ENCODE measurements at regions not wholly inside any gene's neighbourhood (a gene's known extent, or its start where the extent isn't known, plus 50 kb on each side); places are given as distances from the start of the nearest gene placed in this dataset.

DNA sequence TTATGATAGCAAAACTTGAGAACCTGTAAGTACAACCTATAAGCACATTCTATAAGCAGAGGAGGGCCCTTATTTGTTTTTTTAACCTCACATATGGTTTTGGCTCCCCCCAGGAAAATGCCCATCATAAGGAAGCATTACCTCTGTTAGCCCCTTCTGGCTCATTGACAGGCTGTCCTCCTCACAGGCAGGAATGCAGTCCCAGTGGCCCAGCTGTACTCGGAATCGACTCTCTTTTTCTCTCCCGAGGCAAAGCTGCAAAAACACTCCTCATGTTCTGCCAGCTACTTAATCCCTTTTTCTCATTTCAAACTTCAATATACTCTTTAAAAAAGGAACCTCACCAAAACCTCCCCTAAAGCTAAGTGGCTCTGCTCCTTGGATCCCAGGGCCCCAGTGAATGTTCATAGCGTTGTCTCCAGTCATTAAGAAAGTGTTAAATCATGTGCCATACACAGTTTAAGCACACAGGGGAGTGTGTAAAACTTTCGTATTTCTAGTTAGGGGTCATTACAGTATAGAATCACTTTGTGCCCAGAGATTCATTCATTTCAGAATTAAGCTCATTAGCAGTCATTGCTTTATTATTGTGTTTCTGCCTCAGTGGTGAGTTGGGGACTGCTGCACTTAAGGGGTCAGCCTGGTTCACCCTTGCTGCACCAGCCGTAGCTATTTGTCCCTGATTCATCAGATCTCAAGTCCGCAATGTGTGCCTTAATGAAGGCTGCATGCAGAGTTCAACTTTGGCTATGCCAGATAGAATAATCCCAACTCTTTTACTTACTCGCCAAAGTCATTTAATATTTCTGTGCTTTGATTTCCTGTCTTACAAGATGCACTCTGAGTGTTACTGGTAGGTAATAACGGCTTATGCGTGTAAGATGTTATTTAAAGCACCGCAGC lies 57.6 kb downstream of the JRKL start:
- DNase-seq = no peak
- no peak overlapping the region for H3K27ac ChIP-seq

DNA sequence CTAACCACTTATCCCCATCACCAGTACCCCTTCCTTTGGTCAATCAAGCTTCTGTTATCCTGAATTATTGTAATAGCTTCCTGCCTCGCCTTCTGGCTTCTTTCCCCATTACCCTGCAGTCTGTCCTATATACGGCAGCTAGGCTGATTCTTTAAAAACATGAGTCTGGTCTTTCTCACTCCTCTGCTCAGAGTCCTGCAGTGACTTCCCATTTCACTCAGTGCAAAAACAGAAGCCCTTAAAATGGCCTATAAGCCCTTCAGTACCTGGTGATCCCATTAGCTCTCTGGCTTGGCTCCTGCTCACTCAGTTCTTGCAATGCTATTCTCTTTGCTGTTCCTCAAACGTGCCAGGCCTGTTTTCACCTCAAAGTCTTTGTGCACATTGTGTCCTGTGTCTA lies 58.4 kb downstream of the JRKL start:
- no peak overlapping the region for H3K27ac ChIP-seq
- H3K36me3 ChIP-seq = no peaks in the 10 kb centered on the region
- no peaks in the 10 kb centered on the region for H3K4me1 ChIP-seq
- no peaks in the 10 kb centered on the region for H3K27me3 ChIP-seq
- peak in 1 of 2 donors; percentile 9 for DNase-seq
- WGBS, 2 donors = 66 to 70% methylated on average over 3 of the region's 3 CpGs
- intact Hi-C loops (cut with DNase I) = no loop called here
- no peak for TF ChIP-seq POLR2A (IDR thresholded peaks at IDR 0.05)
- TF ChIP-seq, protein P1, sequence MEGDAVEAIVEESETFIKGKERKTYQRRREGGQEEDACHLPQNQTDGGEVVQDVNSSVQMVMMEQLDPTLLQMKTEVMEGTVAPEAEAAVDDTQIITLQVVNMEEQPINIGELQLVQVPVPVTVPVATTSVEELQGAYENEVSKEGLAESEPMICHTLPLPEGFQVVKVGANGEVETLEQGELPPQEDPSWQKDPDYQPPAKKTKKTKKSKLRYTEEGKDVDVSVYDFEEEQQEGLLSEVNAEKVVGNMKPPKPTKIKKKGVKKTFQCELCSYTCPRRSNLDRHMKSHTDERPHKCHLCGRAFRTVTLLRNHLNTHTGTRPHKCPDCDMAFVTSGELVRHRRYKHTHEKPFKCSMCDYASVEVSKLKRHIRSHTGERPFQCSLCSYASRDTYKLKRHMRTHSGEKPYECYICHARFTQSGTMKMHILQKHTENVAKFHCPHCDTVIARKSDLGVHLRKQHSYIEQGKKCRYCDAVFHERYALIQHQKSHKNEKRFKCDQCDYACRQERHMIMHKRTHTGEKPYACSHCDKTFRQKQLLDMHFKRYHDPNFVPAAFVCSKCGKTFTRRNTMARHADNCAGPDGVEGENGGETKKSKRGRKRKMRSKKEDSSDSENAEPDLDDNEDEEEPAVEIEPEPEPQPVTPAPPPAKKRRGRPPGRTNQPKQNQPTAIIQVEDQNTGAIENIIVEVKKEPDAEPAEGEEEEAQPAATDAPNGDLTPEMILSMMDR (IDR thresholded peaks at IDR 0.05) = no peak
- no peak overlapping the region for H3K4me3 ChIP-seq (replicated peaks in 1 of 3)
- H3K9me3 ChIP-seq = no peaks in the 10 kb centered on the region

More for the DNA sequence above, 57.6 kb downstream of the JRKL start:
- H3K27me3 ChIP-seq = no peaks in the 10 kb centered on the region
- H3K9me3 ChIP-seq = no peaks in the 10 kb centered on the region
- WGBS, 2 donors = 68 to 71% methylated on average over 11 of the region's 11 CpGs
- H3K36me3 ChIP-seq = no peaks in the 10 kb centered on the region
- intact Hi-C loops (cut with DNase I) = no loop called here
- TF ChIP-seq, protein P1 (IDR thresholded peaks at IDR 0.05) = no peak
- TF ChIP-seq POLR2A (IDR thresholded peaks at IDR 0.05) = no peak
- no peak overlapping the region for H3K4me3 ChIP-seq (replicated peaks in 1 of 3)
- H3K4me1 ChIP-seq = no peaks in the 10 kb centered on the region

DNA sequence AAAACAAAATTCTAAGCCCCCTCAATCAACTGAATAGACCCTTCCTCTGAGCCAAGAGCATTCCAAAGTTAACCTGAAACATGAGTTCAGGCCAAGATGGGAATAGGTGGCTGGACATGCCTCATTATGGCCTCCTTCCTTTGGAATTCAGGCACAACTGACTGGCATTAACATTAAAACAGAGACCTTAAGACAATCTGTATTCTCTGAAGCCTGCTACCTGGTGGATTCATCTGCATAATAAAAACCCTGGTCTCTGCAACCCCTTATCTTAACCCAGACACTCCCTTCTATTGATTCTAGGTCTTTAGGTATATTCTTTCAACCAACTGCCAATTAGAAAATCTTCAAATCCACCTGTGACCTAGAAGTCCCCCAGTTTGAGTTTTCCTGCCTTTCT lies 66.3 kb downstream of the JRKL start:
- no peak overlapping the region for H3K27ac ChIP-seq
- TF ChIP-seq, protein P1 (IDR thresholded peaks at IDR 0.05) = no peak
- no peak for TF ChIP-seq POLR2A (IDR thresholded peaks at IDR 0.05)
- no peaks in the 10 kb centered on the region for H3K27me3 ChIP-seq
- no peaks in the 10 kb centered on the region for H3K36me3 ChIP-seq
- no peak for DNase-seq
- no peaks in the 10 kb centered on the region for H3K9me3 ChIP-seq
- intact Hi-C loops (cut with DNase I) = no loop called here
- H3K4me1 ChIP-seq = no peaks in the 10 kb centered on the region
- H3K4me3 ChIP-seq (replicated peaks in 1 of 3) = no peak overlapping the region

DNA sequence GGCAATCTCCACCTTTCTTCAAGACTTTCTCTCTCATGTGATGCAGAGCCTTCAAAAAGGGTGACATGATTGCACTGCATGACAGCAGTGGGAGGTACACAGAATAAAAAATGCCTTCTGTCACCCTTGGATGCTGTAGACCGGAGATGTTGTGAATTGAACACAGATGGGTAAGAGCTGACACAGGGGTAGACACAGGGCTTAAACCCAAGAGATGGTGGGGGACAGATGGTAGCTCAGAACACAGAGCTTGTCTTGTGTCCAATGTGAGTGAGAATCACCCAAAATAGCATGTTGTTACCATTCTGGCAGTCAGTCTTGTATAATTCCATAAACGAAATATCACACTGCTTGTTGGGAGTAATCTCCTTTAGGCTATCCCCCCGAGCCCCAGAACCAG lies 69.9 kb downstream of the JRKL start:
- Histone ChIP-seq H3K36me3 (no peaks in the 10 kb centered on the region), H3K27me3 (no peaks in the 10 kb centered on the region), H3K27ac (no peak overlapping the region), H3K9me3 (no peaks in the 10 kb centered on the region), H3K4me3 (replicated peaks in 1 of 3) (no peak overlapping the region), H3K4me1 (no peaks in the 10 kb centered on the region)
- WGBS, 2 donors = 67 to 81% methylated on average over 3 of the region's 3 CpGs
- no peak for DNase-seq
- intact Hi-C loops (cut with DNase I) = no loop called here
- TF ChIP-seq, protein P1 (IDR thresholded peaks at IDR 0.05) = no peak
- TF ChIP-seq POLR2A (IDR thresholded peaks at IDR 0.05) = no peak

DNA sequence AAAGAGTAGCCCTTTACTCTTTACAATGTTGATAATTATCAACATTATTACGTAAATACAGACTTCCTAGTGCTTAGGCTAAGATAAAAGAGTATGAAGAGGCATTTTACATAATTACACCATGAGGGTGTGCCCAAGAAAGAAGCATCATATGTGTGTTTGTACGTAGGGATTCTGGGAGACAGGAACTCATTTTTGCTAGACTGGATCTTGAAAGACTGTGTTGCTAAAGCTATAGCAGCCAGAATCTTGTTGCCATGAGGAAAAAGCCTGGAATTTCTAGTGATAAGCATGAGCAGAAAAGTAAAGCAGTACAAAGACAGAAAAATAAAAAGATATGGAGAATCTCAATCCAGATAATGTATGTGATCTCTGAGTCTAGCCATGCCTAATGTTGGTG lies 72.1 kb downstream of the JRKL start:
- DNase-seq = no peak
- Histone ChIP-seq H3K27ac (no peak overlapping the region), H3K27me3 (no peaks in the 10 kb centered on the region), H3K4me1 (no peaks in the 10 kb centered on the region), H3K4me3 (replicated peaks in 1 of 3) (no peak overlapping the region), H3K36me3 (no peaks in the 10 kb centered on the region), H3K9me3 (no peaks in the 10 kb centered on the region)
- no peak for TF ChIP-seq POLR2A (IDR thresholded peaks at IDR 0.05)
- TF ChIP-seq, protein P1 (IDR thresholded peaks at IDR 0.05) = no peak
- 59 to 77% methylated on average over 2 of the region's 2 CpGs for WGBS, 2 donors
- intact Hi-C loops (cut with DNase I) = no loop called here
